ENCODE measurements at regions not wholly inside any gene's neighbourhood (a gene's known extent, or its start where the extent isn't known, plus 50 kb on each side); places are given as distances from the start of the nearest gene placed in this dataset.
A peak's percentile ranks its signal among the peaks of the same experiment; 100 is the strongest.

DNA sequence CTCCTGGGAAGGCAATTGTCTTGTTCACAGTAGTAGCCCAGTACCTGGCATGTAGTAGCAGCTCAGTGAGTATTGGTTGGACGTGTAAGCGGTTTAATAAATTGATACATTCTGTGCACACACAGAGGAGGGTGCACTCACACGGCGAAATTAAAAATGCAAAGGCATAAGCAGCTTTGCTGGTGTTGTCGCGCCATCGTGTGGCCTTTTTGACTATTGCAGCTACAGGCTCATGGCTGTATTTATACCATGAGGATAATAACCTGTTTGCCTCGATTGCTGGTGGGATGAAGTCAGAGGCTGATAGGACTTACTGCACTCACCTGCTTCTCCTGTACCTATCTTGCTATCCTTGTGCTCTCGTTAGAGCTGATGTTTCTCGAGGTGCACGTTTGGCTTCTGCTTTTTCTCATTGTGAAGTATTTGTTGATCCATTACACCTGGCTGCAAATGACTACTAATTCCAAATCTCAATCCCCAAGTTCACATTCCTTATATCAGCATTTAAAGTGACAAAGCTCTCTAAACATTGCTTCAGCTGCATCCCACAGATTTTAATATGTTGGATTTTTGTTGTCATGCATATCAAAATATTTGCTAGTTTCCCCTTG, 61.5 kb downstream of the TBXT start:
- DNase-seq, result peak; percentile 67 to 95 (median 85)
- intact Hi-C loops (cut with DNase I), result loop anchor here (1.0 to 10.0 kb wide), 2 partner anchors 221 to 661 kb away; no protein-coding TSS in a partner anchor

DNA sequence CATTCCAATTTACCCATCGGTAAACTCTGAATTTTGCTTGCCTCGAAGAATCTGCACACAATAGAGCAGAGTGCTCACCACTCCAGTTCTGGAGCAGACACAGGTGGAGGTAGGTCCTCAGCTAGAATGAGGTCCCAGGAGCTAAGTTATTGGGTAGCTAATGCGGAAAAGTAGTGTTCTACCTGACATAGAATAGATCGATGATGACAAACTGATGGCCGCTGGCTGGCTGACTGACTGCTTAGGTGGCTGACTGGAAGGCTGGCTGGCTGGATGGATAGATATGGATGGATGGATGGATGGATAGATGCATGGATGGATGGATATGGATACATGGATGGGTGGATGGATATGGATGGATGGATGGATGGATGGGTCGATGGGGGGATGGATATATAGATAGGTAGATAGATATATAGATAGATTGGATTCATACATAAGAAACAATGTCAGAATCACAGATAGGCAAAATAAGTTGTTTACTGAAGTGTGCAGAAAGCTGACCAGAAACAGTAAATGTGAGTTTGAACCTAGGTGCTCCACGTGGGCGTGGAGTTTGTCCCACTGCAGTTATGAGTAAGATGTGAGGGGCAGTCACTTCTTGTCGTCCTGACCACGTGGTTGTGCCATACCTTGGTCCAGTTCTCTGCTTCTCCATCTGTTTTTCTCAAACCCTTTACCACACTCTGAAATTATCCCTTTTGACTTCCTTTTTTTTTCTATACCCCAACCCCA, 62.1 kb downstream of the TBXT start:
- intact Hi-C loops (cut with DNase I), result loop anchor here (1.0 to 10.0 kb wide), 2 partner anchors 220 to 661 kb away; no protein-coding TSS in a partner anchor
- DNase-seq, result no peak

DNA sequence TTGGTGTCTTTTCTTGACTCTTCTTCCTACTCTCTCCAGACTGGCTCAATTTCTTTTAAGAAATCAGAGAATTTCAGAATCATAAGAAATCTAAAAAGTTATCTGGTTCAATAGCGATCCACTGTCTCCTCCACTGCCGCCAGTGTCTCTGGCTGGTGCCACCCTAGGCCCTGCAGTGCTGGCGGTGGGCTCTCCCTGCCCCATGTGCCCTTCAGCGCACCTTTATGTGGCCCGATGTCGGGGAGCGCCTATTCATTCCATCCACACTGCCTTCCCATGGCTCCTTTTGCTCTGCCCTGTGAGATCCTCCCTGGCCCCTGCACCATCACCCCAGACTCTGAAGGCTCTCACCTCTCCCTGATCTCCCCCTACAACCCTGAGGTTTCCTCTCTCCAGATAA, 62.8 kb downstream of the TBXT start:
- no peak for DNase-seq
- intact Hi-C loops (cut with DNase I), result loop anchor here (10.0 kb wide), 1 partner anchor 660 kb away; no protein-coding TSS in a partner anchor

DNA sequence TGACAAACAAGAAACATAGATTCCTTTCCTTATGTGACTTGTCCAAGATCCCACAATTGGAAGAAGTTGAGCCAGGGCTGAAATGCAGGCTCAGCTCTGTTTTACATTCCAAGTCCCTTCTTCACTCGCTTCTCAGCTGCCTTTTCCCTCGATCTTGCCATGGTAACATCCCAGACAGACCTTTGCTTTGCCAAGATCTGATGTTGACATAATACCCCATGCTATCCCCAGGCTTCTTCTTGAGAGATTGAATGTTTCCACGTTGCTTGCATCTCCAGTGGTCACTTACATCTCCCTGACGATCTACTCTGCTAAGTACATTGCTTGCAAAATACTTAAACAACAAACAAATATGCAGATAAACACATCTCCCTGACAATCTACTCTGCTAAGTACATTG, 63.5 kb downstream of the TBXT start:
- intact Hi-C loops (cut with DNase I), result loop anchor here (10.0 kb wide), 1 partner anchor 659 kb away; no protein-coding TSS in a partner anchor
- no peak for DNase-seq

DNA sequence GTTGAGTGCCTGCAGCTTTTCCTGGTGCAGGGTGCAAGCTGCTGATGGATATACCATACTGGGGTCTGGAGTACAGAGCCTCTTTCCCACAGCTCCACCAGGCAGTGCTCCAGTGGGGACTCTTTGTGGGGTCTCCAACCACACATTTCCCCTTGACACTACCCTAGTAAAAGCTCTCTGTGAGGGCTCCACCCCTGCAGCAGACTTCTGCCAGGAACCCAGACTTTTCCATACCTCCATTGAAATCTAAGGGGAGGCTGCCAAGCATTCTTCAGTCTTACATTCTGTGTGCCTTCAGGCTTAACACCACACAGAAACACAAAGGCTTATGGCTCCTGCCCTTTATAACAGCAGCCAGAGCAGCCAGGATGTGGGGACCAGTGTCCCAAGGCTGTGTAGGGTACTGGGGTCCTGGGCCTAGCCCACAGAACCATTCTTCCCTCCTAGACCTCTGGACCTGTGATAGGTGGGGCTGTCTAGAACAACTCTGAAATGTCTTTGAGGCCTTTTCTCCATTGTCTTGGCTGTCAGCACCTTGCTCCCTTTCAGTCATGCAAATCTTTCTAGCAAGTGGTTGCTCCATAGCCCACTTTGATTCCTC, 65.7 kb downstream of the TBXT start:
- intact Hi-C loops (cut with DNase I), result loop anchor here (10.0 kb wide), 1 partner anchor 657 kb away; no protein-coding TSS in a partner anchor

DNA sequence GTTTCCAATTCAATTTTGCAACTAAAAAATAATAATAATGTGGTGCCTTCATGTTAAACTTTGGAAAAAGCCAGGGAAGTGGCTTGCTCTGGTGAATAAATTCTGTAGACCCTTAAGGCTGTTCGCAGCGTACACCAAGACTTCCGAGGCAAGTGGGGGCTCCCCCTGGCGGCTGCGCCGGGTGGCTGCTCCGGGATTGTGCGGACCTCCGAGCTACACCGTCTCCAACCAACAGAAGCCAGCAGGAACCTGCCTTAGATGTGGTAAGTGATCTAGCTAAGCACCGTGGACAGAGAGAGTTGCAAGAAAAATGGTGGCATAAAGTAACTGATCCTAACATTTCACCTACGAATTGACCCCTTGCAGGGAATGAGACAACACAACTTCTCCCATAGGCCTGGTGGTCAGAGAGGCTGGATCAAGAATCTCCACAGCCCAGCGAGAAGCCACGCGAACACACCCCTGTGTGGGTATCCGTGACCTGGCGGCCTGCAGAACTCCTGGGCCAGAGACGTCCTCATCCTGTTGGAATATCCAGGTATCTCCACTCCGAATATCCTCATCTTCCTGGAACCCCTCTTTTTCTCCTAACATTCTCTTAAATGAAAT, 69.6 kb downstream of the TBXT start:
- intact Hi-C loops (cut with DNase I), result no loop called here
- DNase-seq, result peak; percentile 57 to 96 (median 78)

More for the DNA sequence above, 65.7 kb downstream of the TBXT start:
- DNase-seq, result no peak

DNA sequence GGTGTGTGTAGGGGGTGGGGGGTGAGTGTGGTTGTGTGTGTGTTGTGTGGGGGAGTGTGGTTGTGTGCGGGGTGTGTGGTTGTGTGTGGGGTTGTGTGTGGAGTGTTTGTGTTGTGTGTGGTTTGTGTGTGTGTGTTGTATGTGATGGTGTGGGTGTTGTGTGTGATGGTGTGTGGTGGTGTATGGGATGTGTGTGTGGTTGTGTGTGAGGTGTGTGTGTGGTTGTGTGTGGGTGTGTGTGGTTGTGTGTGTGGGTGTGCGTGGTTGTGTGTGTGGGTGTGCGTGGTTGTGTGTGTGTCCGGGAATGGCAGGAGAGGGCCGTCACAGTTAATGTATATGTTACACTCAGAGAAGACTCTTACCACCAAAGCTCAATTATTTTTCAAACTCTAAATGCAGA, 79.8 kb downstream of the TBXT start:
- DNase-seq, result no peak

DNA sequence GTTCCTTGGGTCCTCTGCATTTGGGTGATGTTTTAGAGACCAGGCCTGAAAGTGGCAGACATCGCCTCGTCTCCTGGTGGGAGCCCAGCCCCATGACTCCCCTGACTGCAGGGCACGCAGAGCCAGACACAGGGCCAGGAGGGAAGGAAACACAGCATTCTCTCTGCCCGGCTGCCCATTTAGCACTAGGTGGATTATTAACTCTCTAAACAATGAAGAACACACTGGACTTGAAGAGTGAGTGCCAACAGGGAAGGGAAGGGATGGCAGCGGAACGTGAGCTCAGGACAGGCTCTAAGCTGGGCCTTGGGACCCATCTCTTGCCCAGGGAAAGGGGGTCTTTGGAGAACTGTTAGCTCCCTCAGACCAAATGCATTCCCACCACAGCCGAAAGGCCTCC, 80.4 kb downstream of the TBXT start:
- intact Hi-C loops (cut with DNase I), result no loop called here
- DNase-seq, result no peak

More for the DNA sequence above, 79.8 kb downstream of the TBXT start:
- intact Hi-C loops (cut with DNase I), result no loop called here

DNA sequence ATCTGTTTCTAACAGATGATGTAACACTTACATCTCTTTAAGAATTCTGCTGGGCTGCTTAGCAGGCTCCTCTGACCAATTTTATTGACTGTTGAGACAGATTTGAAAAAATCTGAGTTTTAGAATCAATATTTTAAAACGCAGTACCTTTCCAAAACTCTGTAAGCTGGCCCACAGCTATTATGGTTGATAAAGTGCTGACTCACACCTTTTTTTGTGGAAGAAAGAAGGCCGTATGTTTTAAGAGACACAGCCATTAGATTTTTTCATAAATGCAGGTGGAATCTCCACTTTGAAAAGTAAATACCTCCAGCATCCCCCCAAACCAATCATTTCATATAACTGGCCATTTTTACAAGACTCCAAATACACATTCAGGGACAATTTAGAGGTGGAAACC, 82.2 kb downstream of the TBXT start:
- intact Hi-C loops (cut with DNase I), result no loop called here
- no peak for DNase-seq

DNA sequence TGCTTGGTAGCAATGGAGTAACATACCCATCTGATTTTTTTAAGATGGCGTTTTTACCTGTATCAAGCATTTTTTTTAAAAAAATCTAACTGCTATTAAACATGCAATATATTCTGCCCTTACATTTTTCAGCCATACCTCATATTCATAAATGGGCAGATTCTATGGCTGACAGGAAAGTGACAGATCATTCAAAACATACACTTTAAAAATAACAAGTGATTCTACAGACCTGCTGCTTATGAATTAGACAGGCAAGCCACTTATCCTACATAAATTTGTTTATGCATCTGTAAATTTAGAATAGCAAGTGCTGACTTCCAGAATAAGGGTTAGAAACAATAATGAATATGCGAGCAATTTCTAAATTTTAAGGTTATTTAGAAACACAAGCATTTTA, 82.7 kb downstream of the TBXT start:
- no peak for DNase-seq
- intact Hi-C loops (cut with DNase I), result no loop called here

DNA sequence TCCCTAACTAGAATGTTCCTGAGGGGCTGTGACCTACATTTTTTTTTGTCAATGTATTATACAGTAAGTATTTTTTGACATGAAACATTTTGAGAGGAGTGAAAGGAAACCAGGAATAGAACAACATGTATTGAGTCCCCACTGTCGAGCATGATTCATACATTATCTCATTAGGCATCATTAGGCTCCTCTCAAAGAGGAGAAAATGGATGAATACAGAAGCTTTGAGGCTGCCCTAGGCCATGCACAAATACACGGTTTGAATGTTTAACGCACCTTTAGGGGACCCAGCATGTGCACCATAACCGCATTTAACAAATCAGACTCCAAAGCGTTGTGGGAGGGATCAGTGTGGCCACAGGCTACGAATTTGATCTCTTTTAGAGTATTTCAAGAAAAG, 87.8 kb downstream of the TBXT start:
- intact Hi-C loops (cut with DNase I), result no loop called here
- no peak for DNase-seq

DNA sequence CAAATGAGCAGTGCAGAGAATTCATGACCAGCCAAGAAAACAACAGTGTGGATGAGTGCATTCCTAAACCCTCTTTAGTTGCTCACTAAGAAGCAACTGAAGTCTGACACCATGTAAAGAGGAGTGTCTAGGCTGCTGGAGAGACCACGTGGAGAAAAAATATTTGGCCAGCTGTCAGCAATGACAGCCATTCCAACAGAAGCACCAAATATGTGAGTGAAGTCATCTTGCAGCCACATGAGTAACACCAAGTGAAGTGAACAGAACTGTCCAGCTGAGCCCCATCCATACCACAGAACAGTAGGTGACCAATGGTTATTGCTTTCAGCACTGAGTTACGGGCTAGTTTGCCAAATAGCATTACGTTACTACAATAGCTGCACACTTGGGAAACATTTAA, 89.4 kb downstream of the TBXT start:
- intact Hi-C loops (cut with DNase I), result no loop called here
- no peak for DNase-seq

DNA sequence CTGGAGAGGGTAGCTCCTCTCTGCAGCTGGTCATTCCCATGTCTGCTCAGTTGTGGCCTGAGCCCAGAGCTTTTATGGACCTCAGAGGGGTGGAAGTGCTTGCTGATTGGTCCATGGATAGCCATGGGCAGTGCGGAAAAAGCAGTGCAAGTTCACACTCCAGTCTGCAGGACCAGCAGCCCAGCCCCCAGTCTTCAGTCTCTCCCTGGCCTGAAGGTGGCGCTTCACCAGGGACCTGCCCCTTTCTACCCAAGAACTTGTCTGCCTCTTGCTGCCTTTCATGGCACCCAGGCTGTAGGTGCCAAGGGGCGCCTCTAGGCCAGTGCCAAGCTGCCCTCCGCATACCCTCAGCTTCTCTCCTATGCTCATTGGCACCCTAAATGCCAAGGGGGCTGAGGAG, 91.0 kb downstream of the TBXT start:
- no peak for DNase-seq
- intact Hi-C loops (cut with DNase I), result no loop called here

DNA sequence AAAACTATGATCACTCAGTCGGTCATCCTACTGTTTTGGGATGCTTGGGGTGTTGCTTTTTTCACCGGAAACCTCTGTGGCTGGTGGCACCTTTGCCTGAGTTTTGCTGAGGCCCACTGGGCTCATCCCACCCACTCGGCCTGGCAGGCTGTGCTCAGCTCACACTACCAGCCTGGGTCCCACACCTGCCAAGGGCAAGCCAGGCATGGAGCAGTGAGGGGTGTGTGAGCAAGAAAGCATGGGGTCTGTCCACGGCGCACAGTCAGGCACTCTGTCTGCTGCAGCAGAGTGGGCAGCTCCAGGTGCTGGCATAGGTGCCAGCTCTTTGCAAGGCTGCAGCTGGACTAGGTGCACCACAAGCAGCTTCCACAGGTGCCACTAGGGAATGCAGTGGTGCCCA, 91.7 kb downstream of the TBXT start:
- DNase-seq, result peak in 1 of 10 donors; percentile 52
- intact Hi-C loops (cut with DNase I), result no loop called here

DNA sequence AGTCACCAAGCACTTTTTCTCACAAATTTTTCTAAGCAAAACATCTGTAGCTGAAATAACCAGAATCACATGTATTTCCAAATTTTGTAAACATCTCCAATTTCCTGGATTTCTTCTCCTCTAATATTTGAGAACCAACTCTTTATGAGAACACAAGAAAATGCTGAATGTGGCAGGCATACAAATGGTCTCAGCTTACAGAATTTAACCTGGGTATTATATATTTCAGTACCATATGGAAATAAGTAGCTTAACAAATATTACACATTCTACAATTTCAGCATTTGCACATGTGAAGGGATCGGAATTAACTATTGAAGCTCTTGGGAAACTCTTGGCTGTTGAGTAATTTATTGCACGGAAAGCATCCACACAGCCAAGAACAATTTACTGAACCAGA, 92.5 kb downstream of the TBXT start:
- intact Hi-C loops (cut with DNase I), result no loop called here

DNA sequence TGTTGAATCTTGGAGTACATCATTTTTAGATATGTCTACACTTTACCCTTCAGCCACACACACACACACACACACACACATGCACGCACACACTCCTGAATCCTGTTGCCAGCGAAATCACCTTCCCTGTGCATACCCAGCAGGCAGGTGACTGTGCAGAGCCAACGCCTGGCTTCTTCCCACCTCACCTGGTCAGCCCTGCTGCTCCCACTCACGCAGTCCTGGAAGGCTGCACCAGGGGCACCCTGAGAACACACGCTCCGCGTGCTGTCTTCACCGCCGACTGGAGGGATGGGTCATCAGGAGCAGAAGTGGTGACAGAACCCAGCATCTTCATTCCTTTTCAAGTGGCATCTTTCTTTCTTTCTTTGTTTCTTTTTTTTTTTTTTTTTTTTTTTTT, 94.6 kb downstream of the TBXT start:
- intact Hi-C loops (cut with DNase I), result no loop called here
- peak in 1 of 10 donors; percentile 69 for DNase-seq

More for the DNA sequence above, 92.5 kb downstream of the TBXT start:
- DNase-seq, result no peak

DNA sequence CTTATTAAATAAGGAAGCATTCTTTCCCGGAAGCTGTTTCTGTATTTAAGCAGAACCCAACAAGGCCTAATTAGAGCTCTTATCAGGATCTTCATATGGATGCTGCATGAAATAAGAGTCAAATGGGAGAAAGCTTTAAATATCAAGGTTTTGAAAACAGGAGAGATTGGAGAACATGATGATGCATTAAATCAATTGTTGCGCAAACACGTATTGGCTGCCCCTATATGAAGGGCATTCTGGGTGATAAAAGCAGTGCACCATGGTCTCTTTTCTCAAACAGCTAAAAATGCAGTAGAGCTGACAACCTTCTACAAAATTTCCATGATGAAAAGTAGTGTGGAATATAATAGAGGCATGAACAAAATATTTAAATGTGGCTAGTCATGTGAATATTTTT, 98.9 kb downstream of the TBXT start:
- intact Hi-C loops (cut with DNase I), result no loop called here

DNA sequence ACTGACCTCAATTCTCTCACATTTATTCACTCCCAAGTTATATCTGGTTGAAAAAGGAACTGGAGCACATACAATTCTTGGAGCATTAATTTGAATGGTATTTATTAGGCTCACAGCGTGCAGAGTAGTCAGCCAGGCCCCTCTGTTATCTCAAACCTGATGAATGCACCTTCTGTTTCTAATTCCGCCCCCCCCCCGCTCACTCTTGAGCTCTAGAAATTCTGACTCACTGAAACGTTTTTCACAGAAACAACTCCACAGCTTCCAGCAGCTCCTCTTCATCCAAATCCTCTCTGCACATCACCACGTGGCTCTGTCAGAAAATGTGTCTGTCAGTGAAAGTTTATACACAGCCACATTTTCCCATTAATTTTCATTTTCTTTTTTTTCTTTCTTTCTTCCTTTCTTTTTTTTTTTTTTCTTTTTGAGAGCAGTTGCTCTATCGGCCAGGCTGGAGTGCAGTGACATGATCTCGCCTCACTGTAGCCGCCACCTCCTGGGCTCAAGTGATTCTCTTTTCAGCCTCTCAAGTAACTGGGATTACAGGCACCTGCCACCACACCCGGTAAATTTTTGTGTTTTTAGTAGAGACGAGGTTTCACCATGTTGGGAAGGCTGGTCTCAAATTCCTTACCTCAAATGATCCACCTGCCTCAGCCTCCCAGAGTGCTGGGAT, 109.4 kb downstream of the TBXT start:
- DNase-seq, result peak in 4 of 10 donors; percentile 15 to 72 (median 45)
- intact Hi-C loops (cut with DNase I), result no loop called here

More for the DNA sequence above, 98.9 kb downstream of the TBXT start:
- no peak for DNase-seq

DNA sequence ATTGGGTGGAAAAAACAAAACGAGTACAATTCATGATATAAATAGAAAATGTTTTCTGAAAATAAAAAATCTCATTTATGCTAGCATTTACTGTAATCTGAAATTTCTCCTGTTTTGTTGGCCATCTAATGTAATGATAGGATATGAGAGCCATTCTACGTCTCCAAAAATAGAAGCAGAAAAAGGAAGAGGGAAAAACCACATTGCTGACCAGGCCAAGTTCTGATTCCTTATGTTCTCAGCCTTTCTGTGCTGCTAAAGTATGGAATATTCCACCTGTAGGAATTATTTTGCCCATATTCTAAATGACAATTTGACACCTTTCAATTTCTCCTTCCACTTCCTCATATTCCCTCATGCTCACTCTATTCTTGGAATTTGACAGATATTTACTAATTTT, 110.2 kb downstream of the TBXT start:
- no peak for DNase-seq
- intact Hi-C loops (cut with DNase I), result no loop called here

DNA sequence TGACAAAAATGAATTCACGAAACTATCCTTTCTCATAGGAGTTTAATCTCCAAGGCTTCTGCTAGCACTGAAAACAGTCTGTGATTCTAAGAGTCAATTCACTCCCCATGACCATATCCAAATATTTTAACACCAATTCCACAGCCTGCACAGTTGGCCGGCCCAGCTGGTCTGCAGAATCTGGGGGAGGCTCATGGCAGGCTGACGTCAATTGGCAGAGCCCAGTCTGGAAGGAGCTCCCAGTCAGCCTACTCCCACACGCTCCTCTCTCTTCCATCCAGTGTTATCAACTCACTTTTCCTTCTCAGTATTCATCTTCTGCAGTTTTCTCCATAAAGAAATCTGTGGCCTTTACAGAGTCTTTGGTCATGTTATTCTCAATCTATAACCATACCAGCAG, 111.0 kb downstream of the TBXT start:
- intact Hi-C loops (cut with DNase I), result no loop called here
- DNase-seq, result peak in 8 of 10 donors; percentile 61 to 94 (median 70)

DNA sequence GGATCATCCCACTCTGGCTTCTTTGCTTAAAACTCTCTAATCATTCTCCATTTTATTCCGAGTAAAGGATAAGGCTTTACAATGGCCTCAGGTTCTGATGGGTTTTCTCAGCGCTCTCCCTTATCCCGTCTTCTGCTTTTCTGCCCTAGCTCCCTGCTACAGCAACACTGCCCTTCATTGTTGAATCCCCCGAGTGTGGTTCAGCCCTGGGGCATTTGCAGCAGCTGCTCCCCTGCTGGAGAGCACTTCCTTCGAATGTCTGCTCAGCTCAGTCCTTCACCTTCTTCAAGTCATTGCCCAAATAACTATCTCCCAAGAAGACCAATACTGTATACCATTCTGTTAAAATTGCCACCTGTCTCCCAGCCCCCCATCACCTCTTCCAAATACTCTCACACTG, 111.8 kb downstream of the TBXT start:
- intact Hi-C loops (cut with DNase I), result no loop called here
- DNase-seq, result no peak
